HepG2 (cell line): ENCODE measurements at regions not wholly inside any gene's neighbourhood (a gene's known extent, or its start where the extent isn't known, plus 50 kb on each side); places are given as distances from the start of the nearest gene placed in this dataset.

Source experiments
- ATAC-seq: fragments of 200-7000 bp; cut with Tn5 transposase; 3 replicates; pipeline ENCODE4 v1.9.1; 2020; ENCODE audit warnings: mild to moderate bottlenecking, moderate library complexity
- BruUV-seq: library from RNA; stranded (reverse); fragments of 400-500 nt; replicated peaks from 2 replicates; lab custom pipeline; 2021; lab: Mats Ljungman, UMichigan
- CTCF ChIA-PET: fragments of 300-600 bp; formaldehyde crosslinking; extraction: SDS; loops from one replicate; lab custom pipeline; 2021; ENCODE audit warnings: low total read pairs, inconsistent platforms, low intra/inter-chr PET ratio; lab: Yijun Ruan, JAX
- POLR2A ChIA-PET: fragments of 350-600 bp; sonication (Branson Sonifier 250); formaldehyde crosslinking; loops from one replicate; lab custom pipeline; 2020; ENCODE audit warnings: antibody characterized with exemption, inconsistent platforms; lab: Yijun Ruan, JAX
- DNase-seq: peaks from one replicate; pipeline ENCODE4 v3.0.0-alpha.2; 2015; ENCODE audit warnings: low spot score
- FAIRE-seq: peaks from 3 replicates; lab custom pipeline; 2011; peaks lifted over from hg19 to GRCh38; lab: Jason Lieb, UNC
- H2AFZ ChIP-seq: one replicate; pipeline ENCODE4 v1.6.1; 2011; ENCODE audit warnings: low read length, inconsistent platforms
- H3K27ac ChIP-seq: fragments of 300-600 bp; 3 replicates; pipeline ENCODE4 v1.8.0; 2011; ENCODE audit warnings: mixed run types, mild to moderate bottlenecking, mixed read lengths, low read length, inconsistent platforms; ENCODE audit not compliant: insufficient read depth; ENCODE audit errors: extremely low read length
- H3K27me3 ChIP-seq, 2 experiments: fragments of 200-600 bp in 1 of 2; 2 replicates in 1 of 2; 3 replicates in 1 of 2; pipeline versions ENCODE4 v1.6.0 to v1.8.0; 2011; ENCODE audit warnings: low read length in 2 of 2, mild to moderate bottlenecking in 2 of 2, moderate library complexity in 2 of 2, inconsistent platforms in 1 of 2; ENCODE audit not compliant: insufficient read depth in 2 of 2, control insufficient read depth in 1 of 2
- H3K36me3 ChIP-seq, 2 experiments: fragments of 200-600 bp in 1 of 2; replicated peaks in 1 of 2; 2 replicates in 1 of 2; 3 replicates in 1 of 2; pipeline versions ENCODE4 v1.5.1 to v1.8.0; 2011; ENCODE audit warnings: low read length in 2 of 2, inconsistent platforms in 1 of 2; ENCODE audit not compliant: insufficient read depth in 2 of 2, control insufficient read depth in 1 of 2
- H3K4me1 ChIP-seq: 2 replicates; pipeline ENCODE4 v1.5.1; 2012; ENCODE audit warnings: low read length, inconsistent platforms; ENCODE audit not compliant: insufficient read depth
- H3K4me2 ChIP-seq: 2 replicates; pipeline ENCODE4 v1.6.0; 2011; ENCODE audit warnings: low read depth, low read length, inconsistent platforms
- H3K4me3 ChIP-seq, 3 experiments: fragments of 200-600 bp in 1 of 3; sonication (generic), shearing (Covaris generic) in 1 of 3; replicated peaks in 1 of 3; 2 replicates each; pipeline ENCODE4 v1.5.1; 2011 to 2016; ENCODE audit warnings: low read length in 3 of 3, inconsistent platforms in 2 of 3, low read depth in 2 of 3, mild to moderate bottlenecking in 2 of 3, control low read depth in 1 of 3, mixed read lengths in 1 of 3; ENCODE audit not compliant: insufficient read depth in 1 of 3
- H3K79me2 ChIP-seq: one replicate; pipeline ENCODE4 v1.6.1; 2011; ENCODE audit warnings: low read length, inconsistent platforms; ENCODE audit not compliant: insufficient read depth
- H3K9ac ChIP-seq: 2 replicates; pipeline ENCODE4 v1.6.0; 2011; ENCODE audit warnings: mild to moderate bottlenecking, low read depth, low read length, inconsistent platforms; ENCODE audit not compliant: insufficient read depth
- H3K9me3 ChIP-seq: 2 replicates; pipeline ENCODE4 v1.5.1; 2012; ENCODE audit warnings: mild to moderate bottlenecking, low read length
- H4K20me1 ChIP-seq: 2 replicates; pipeline ENCODE4 v1.6.0; 2011; ENCODE audit warnings: inconsistent platforms, mild to moderate bottlenecking, low read length, moderate library complexity; ENCODE audit not compliant: insufficient read depth
- HDAC6 ChIP-seq: fragments of 200-600 bp; sonication (generic); IDR thresholded peaks from 2 replicates; pipeline ENCODE4 v1.7.0; 2017; ENCODE audit warnings: mild to moderate bottlenecking, antibody characterized with exemption, low read length, low read depth
- MAF1 ChIP-seq: sonication (generic); formaldehyde crosslinking; IDR thresholded peaks from 2 replicates; pipeline ENCODE4 v1.5.0; 2020; ENCODE audit warnings: missing genetic modification reagents, borderline replicate concordance
- PAWR ChIP-seq: sonication (generic); formaldehyde crosslinking; IDR thresholded peaks from 2 replicates; pipeline ENCODE4 v1.4.0; 2020; ENCODE audit warnings: missing genetic modification reagents, mild to moderate bottlenecking, borderline replicate concordance
- THAP9 ChIP-seq: sonication (generic); formaldehyde crosslinking; IDR thresholded peaks from 2 replicates; pipeline ENCODE4; 2020; ENCODE audit warnings: missing genetic modification reagents, mild to moderate bottlenecking, borderline replicate concordance
- ZBTB21 ChIP-seq: sonication (generic); formaldehyde crosslinking; IDR thresholded peaks from 2 replicates; pipeline ENCODE4 v1.4.0; 2020; ENCODE audit warnings: missing genetic modification reagents
- ZIK1 ChIP-seq: sonication (generic); formaldehyde crosslinking; IDR thresholded peaks from 2 replicates; pipeline ENCODE4 v1.5.0; 2020; ENCODE audit warnings: mild to moderate bottlenecking, low read depth, missing genetic modification reagents, borderline replicate concordance
- ZMYM4 ChIP-seq: sonication (generic); formaldehyde crosslinking; IDR thresholded peaks from 2 replicates; pipeline ENCODE4 v1.8.1; 2023; ENCODE audit warnings: mild to moderate bottlenecking, missing genetic modification reagents
- ZNF205 ChIP-seq: IDR thresholded peaks from 2 replicates; pipeline ENCODE4 v1.6.1; 2018; ENCODE audit warnings: missing biosample characterization, missing genetic modification reagents
- ZNF280B ChIP-seq: sonication (generic); formaldehyde crosslinking; IDR thresholded peaks from 2 replicates; pipeline ENCODE4 v1.5.0; 2020; ENCODE audit warnings: missing genetic modification reagents, mild to moderate bottlenecking, borderline replicate concordance
- ZNF333 ChIP-seq: sonication (generic); formaldehyde crosslinking; IDR thresholded peaks from 2 replicates; pipeline ENCODE4 v1.4.0; 2020; ENCODE audit warnings: mild to moderate bottlenecking, missing genetic modification reagents, borderline replicate concordance
- WGBS: methylation state at CpG from one replicate; pipeline ENCODE4 v1.1.6; 2017; ENCODE audit warnings: low lambda C conversion rate; 5-methylcytosine and 5-hydroxymethylcytosine counted together
- in situ Hi-C: cut with HindIII; loops from 2 replicates; pipeline ENCODE4 v1.10.0; 2017; ENCODE audit warnings: low pct_unique_long_range_greater_than_20kb; ENCODE audit not compliant: extremely low pct_ligation_motif_present
- intact Hi-C: fragments of 100-400 bp; cut with micrococcal nuclease; formaldehyde crosslinking; loops from one replicate; pipeline ENCODE4 v1.10.0; 2022; ENCODE audit not compliant: unreplicated experiment

- POLR2A ChIA-PET: interaction anchor here (0.6 kb wide), 1 partner anchor 522 kb away, joined by 3 read pairs; no protein-coding TSS in a partner anchor
Observed at GRCh38 chr12:91983935-91984334, 161.7 kb downstream of the BTG1 start.

More at GRCh38 chr12:91983935-91984334, 161.7 kb downstream of the BTG1 start:
- H3K4me1 ChIP-seq: no peaks in the 10 kb centered on the region
- intact Hi-C loops: loop anchor here (5.0 kb wide), 1 partner anchor 908 kb away; no protein-coding TSS in a partner anchor
- no peak overlapping the region for H3K4me2 ChIP-seq
- no peak for FAIRE-seq
- DNase-seq: no peak
- H3K79me2 ChIP-seq: no peaks in the 10 kb centered on the region
- no peak for TF ChIP-seq ZNF280B
- TF ChIP-seq ZIK1 (CRISPR knock-in tag): no peak
- TF ChIP-seq THAP9 (CRISPR knock-in tag): no peak
- TF ChIP-seq ZNF205: no peak
- no peak for TF ChIP-seq ZMYM4 (CRISPR knock-in tag)
- no peak for TF ChIP-seq ZBTB21 (CRISPR knock-in tag)
- TF ChIP-seq ZNF333 (CRISPR knock-in tag): no peak
- no peak for TF ChIP-seq HDAC6
- TF ChIP-seq PAWR: no peak
- no peak for TF ChIP-seq MAF1
- no peaks in the 10 kb centered on the region for H3K36me3 ChIP-seq
- H3K27me3 ChIP-seq: no peaks in the 10 kb centered on the region; a peak in 1 of 5 replicates
- H2AFZ ChIP-seq: no peak overlapping the region
- H3K27ac ChIP-seq: no peak overlapping the region
- in situ Hi-C loops: no loop called here
- no peak overlapping the region for H3K9ac ChIP-seq
- ATAC-seq: no peak
- no peaks in the 10 kb centered on the region for H3K9me3 ChIP-seq
- 63% methylated on average over 3 of the region's 3 CpGs for WGBS
- no TSS peak for BruUV-seq
- CTCF ChIA-PET: no interaction called here
- H4K20me1 ChIP-seq: no peaks in the 10 kb centered on the region
- no peak overlapping the region for H3K4me3 ChIP-seq
